ENCODE measurements at regions not wholly inside any gene's neighbourhood (a gene's known extent, or its start where the extent isn't known, plus 50 kb on each side); places are given as distances from the start of the nearest gene placed in this dataset.

DNA sequence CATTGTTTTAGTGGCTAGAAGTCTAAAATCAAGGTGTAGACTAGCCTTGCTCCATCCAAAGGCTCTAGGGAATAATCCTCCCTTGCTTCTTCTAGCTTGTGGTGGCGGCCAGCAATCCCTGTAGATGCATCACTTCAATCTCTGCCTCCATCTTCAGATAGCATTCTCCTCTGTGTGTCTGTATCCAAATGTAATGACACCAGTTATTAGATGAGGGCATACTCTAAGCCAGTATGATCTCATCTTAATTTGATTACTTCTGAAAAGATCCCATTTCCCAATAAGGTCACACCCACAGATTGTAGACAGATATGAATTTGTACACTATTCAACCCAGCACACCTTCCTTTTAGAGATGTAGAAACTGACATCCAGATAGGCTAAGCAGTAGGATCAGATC, 334.5 kb upstream of the KCNMB2 start (continued):
- TF ChIP-seq, protein P1, sequence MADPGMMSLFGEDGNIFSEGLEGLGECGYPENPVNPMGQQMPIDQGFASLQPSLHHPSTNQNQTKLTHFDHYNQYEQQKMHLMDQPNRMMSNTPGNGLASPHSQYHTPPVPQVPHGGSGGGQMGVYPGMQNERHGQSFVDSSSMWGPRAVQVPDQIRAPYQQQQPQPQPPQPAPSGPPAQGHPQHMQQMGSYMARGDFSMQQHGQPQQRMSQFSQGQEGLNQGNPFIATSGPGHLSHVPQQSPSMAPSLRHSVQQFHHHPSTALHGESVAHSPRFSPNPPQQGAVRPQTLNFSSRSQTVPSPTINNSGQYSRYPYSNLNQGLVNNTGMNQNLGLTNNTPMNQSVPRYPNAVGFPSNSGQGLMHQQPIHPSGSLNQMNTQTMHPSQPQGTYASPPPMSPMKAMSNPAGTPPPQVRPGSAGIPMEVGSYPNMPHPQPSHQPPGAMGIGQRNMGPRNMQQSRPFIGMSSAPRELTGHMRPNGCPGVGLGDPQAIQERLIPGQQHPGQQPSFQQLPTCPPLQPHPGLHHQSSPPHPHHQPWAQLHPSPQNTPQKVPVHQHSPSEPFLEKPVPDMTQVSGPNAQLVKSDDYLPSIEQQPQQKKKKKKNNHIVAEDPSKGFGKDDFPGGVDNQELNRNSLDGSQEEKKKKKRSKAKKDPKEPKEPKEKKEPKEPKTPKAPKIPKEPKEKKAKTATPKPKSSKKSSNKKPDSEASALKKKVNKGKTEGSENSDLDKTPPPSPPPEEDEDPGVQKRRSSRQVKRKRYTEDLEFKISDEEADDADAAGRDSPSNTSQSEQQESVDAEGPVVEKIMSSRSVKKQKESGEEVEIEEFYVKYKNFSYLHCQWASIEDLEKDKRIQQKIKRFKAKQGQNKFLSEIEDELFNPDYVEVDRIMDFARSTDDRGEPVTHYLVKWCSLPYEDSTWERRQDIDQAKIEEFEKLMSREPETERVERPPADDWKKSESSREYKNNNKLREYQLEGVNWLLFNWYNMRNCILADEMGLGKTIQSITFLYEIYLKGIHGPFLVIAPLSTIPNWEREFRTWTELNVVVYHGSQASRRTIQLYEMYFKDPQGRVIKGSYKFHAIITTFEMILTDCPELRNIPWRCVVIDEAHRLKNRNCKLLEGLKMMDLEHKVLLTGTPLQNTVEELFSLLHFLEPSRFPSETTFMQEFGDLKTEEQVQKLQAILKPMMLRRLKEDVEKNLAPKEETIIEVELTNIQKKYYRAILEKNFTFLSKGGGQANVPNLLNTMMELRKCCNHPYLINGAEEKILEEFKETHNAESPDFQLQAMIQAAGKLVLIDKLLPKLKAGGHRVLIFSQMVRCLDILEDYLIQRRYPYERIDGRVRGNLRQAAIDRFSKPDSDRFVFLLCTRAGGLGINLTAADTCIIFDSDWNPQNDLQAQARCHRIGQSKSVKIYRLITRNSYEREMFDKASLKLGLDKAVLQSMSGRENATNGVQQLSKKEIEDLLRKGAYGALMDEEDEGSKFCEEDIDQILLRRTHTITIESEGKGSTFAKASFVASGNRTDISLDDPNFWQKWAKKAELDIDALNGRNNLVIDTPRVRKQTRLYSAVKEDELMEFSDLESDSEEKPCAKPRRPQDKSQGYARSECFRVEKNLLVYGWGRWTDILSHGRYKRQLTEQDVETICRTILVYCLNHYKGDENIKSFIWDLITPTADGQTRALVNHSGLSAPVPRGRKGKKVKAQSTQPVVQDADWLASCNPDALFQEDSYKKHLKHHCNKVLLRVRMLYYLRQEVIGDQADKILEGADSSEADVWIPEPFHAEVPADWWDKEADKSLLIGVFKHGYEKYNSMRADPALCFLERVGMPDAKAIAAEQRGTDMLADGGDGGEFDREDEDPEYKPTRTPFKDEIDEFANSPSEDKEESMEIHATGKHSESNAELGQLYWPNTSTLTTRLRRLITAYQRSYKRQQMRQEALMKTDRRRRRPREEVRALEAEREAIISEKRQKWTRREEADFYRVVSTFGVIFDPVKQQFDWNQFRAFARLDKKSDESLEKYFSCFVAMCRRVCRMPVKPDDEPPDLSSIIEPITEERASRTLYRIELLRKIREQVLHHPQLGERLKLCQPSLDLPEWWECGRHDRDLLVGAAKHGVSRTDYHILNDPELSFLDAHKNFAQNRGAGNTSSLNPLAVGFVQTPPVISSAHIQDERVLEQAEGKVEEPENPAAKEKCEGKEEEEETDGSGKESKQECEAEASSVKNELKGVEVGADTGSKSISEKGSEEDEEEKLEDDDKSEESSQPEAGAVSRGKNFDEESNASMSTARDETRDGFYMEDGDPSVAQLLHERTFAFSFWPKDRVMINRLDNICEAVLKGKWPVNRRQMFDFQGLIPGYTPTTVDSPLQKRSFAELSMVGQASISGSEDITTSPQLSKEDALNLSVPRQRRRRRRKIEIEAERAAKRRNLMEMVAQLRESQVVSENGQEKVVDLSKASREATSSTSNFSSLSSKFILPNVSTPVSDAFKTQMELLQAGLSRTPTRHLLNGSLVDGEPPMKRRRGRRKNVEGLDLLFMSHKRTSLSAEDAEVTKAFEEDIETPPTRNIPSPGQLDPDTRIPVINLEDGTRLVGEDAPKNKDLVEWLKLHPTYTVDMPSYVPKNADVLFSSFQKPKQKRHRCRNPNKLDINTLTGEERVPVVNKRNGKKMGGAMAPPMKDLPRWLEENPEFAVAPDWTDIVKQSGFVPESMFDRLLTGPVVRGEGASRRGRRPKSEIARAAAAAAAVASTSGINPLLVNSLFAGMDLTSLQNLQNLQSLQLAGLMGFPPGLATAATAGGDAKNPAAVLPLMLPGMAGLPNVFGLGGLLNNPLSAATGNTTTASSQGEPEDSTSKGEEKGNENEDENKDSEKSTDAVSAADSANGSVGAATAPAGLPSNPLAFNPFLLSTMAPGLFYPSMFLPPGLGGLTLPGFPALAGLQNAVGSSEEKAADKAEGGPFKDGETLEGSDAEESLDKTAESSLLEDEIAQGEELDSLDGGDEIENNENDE (IDR thresholded peaks at IDR 0.05; ENCODE audit: insufficient replicate concordance, low read length) = no peak
- no peak for TF ChIP-seq KDM5A (IDR thresholded peaks at IDR 0.05; ENCODE audit: low read length)
- no peak for TF ChIP-seq HDAC2 (IDR thresholded peaks at IDR 0.05; ENCODE audit: borderline replicate concordance in 1 of 2, low read depth in 2 of 2, low read length in 2 of 2)
- no peak for TF ChIP-seq FOSL1 (IDR thresholded peaks at IDR 0.05; ENCODE audit: insufficient read depth, low read depth, low read length)
- no peak for TF ChIP-seq EZH2 (IDR thresholded peaks at IDR 0.05; ENCODE audit: low read depth, low read length, severe bottlenecking)
- no peak for TF ChIP-seq SP2 (IDR thresholded peaks at IDR 0.05; ENCODE audit: low read length)
